ENCODE measurements at regions not wholly inside any gene's neighbourhood (a gene's known extent, or its start where the extent isn't known, plus 50 kb on each side); places are given as distances from the start of the nearest gene placed in this dataset.

DNA sequence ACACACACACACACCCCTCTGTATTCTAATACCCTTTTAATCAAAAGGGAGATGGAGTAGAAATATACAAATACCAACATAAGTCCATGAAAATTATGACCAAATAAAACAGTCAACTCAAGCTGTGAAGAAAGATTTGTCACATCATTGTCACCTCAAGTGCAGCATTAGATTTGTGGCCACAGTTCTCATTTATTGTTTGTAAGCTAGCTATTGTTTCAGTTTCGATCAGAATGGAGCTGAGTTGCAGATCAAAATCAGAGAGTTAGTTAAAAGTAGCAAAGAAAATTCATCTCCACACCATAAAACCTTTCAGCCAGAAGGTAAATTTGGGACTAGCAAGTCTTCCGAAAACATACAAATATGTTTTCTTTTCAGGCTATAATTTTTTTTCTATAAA, 267.7 kb upstream of the LMCD1 start:
- TF ChIP-seq POLR2AphosphoS5 (IDR thresholded peaks at IDR 0.05; ENCODE audit: low read depth) = no peak
- TF ChIP-seq, protein P1, sequence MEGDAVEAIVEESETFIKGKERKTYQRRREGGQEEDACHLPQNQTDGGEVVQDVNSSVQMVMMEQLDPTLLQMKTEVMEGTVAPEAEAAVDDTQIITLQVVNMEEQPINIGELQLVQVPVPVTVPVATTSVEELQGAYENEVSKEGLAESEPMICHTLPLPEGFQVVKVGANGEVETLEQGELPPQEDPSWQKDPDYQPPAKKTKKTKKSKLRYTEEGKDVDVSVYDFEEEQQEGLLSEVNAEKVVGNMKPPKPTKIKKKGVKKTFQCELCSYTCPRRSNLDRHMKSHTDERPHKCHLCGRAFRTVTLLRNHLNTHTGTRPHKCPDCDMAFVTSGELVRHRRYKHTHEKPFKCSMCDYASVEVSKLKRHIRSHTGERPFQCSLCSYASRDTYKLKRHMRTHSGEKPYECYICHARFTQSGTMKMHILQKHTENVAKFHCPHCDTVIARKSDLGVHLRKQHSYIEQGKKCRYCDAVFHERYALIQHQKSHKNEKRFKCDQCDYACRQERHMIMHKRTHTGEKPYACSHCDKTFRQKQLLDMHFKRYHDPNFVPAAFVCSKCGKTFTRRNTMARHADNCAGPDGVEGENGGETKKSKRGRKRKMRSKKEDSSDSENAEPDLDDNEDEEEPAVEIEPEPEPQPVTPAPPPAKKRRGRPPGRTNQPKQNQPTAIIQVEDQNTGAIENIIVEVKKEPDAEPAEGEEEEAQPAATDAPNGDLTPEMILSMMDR (IDR thresholded peaks at IDR 0.05; ENCODE audit: insufficient read depth, low read length) = no peak

All from HL-60 (cell line).